ENCODE measurements at regions not wholly inside any gene's neighbourhood (a gene's known extent, or its start where the extent isn't known, plus 50 kb on each side); places are given as distances from the start of the nearest gene placed in this dataset.

DNA sequence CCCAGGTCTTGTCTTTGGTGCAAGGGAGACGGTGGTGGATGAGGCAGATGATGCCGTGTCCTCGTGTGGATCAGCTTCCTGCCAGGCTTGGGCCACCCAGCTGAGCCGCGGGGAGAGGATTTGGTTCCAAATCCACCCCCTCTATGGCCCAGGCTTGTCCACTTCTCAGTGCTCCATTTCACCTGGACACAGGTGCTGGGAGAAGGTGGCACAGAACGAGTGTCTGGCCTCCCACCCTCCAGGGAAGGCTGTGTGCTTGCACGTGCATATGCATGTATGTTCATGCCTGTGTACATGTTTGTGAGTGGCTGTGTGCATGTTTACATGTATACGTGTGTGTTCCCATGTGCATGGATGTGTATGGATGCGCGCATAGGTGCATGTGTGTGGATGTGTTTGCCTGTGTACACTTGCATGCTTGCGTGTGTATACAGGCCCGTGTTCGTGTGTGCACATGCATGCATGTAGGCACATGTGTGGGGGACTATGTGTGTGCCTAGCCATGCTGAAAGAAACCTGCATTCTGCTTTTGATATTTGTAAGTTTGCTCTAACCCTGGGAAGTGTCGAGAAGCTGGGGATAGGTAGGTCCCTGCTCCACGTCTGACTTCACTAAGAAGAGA, 196.3 kb downstream of the IRF8 start:
- TF ChIP-seq TARDBP (IDR thresholded peaks at IDR 0.05) (no peak), FOXK2 (IDR thresholded peaks at IDR 0.05) (no peak), FOXA1 (IDR thresholded peaks at IDR 0.05) (no peak), ARNT (IDR thresholded peaks at IDR 0.05) (no peak), BHLHE40 (IDR thresholded peaks at IDR 0.05; ENCODE audit: borderline replicate concordance) (no peak), CTBP1 (IDR thresholded peaks at IDR 0.05; ENCODE audit: borderline replicate concordance) (no peak), SP1 (IDR thresholded peaks at IDR 0.05) (no peak), LEF1 (IDR thresholded peaks at IDR 0.05; ENCODE audit: borderline replicate concordance) (no peak), HDGF (IDR thresholded peaks at IDR 0.05; ENCODE audit: borderline replicate concordance) (no peak), ZNF384 (IDR thresholded peaks at IDR 0.05) (no peak)
